SH-SY5Y (cell line): ENCODE measurements at regions not wholly inside any gene's neighbourhood (a gene's known extent, or its start where the extent isn't known, plus 50 kb on each side); places are given as distances from the start of the nearest gene placed in this dataset.

Source experiments
- GATA2 ChIP-seq: IDR thresholded peaks from 2 replicates; pipeline ENCODE4 v1.6.1; 2011; ENCODE audit warnings: mild to moderate bottlenecking, low read depth, low read length
- GATA3 ChIP-seq: IDR thresholded peaks from 2 replicates; pipeline ENCODE4 v1.6.1; 2011; ENCODE audit warnings: low read depth, mild to moderate bottlenecking, low read length, moderate library complexity

DNA sequence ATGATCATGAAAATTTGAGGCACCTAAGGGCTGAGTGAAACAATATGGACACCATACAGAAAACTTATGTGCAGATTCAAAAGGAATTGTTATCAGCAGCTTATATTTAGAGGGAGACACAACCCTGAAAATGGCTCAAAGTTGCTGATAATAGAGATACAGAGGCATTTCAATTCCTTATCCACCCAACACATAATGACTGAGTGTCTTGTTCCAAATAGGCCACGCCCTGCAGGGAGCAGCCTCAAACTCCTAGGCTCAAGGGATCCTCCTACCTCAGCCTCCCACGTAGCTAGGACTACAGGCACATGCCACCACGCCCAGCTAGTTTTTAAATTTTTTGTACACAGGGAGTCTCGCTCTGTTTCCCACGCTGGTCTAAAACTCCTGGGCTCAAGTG, 79.0 kb downstream of the LBH start:
- TF ChIP-seq GATA2 (no peak), GATA3 (no peak)

DNA sequence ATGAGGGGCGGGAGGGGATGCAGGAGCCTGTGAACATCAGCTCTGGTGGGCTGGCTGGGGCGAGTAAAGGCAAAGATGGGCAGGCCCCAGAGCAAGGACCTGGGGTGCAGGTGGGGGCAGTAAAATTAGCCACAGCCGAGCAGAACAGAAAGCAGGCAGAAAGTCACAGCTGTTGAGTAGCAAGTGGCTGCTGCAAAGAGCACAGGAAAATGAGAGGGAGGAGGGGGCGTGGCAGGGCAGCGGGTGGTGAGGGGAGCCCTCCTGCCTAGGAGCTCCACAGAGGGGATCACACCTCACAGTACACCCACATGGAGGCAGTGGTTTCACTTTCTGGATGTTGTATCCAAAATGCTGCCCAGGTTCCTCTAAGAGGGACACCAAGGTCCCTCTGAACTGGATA, 79.6 kb downstream of the LBH start:
- no peak for TF ChIP-seq GATA3
- no peak for TF ChIP-seq GATA2

DNA sequence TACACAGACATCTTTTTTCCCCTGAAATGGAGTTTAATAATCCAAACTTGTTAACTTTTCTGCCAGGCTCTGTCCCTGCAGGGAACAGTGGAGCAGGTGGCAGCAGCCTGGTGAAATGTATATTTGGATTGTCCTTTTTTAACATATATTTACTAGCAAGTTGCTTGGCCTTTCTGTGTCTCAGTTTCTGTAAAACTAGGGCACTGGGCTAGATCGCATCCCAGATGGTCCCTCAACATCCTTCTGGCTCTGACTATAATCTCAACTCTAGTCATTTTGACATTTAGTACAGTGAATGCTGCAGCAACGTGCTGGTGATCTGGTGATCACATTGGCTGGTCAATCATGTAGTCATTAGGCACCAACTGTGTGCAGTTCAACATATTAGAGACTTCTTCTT, 80.4 kb downstream of the LBH start:
- TF ChIP-seq GATA2, result no peak
- TF ChIP-seq GATA3, result no peak

DNA sequence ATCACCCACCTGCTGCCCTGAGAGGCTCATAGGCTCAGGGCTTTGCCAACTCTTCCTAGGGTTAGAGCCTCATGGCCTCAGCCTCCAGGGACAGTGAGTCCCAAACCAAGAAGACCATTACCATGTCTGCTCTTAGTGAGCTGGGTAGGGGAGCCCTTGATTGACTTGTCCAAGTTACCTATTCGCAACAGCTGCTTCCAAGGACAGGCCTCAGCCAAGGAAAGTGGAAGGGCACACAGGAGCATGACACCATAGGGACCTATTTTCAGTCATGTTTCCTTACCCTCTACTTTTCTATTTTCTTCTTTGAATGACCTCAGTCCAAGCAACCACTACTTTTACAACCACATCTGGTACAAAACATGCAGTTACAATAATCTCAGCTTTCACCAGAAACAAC, 81.6 kb downstream of the LBH start:
- TF ChIP-seq GATA2 (no peak), GATA3 (no peak)

DNA sequence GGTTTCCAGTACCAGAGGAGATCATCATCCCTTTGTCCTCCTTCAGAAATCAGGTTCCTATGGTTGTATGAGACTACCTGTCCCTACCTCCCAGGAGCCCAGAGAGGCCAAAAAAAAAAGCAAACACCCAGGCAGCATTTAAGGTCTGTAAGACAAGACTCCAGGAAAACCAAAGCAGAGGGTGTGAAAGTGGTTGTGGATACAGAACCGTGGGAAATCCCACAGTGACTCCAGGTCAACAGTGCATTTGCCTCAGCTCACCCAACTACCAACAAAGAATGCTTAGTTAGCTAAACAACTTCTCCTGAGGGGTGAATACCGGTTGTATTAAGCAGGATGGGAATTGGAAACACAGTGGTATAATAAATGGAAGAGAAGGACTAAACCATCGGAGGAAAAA, 83.6 kb downstream of the LBH start:
- TF ChIP-seq GATA2 (no peak), GATA3 (no peak)

DNA sequence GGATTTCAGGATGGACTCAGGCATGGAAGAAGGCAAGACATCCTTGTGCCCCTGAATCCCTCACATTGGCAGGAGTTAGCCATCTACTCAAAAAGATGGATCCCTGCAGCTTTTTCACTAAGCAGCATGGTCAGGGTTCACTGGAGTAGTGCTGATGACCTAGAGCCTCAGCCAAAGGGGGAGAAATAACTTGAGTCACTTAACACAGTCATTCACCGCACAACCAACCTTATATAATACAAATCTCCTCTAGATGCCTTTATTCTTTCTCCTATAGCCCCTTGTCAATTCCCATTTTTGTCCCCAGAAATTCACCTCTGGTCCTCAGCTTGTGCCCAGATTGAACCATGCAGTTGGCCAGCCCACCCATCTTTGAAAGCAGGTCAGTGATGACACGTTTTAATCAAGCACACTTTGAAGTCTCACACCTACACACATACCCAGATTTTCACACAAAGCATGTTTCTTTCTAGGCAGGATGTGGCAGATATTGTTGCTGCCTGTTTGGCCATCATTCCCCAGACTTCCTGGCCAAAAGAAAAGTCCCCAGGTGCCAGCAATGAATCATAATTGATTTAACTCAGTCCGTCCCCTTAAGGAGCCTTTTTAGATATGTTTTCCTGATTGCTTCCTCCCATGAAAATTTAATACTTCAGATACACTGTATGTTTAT, 84.2 kb downstream of the LBH start:
- TF ChIP-seq GATA3 (no peak), GATA2 (no peak)

DNA sequence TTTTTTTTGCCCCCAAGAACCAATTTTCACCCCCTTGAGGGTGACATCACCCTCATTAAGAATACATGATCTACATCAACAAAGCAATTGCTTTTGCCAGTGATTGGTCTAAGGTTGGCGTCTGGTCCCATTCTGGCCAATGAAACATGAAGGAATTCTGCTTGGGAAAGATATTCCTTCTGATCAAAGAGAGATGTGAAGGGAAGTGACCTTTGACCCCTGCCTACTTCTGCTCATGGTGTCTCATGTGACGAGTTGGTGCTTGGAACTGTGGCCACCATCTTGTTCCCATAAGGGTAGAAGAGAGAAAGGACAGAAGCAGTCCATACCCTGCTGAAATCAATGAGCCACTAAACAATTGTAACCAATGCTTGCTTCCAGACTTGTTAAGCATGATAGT, 85.1 kb downstream of the LBH start:
- TF ChIP-seq GATA3 (no peak), GATA2 (no peak)

DNA sequence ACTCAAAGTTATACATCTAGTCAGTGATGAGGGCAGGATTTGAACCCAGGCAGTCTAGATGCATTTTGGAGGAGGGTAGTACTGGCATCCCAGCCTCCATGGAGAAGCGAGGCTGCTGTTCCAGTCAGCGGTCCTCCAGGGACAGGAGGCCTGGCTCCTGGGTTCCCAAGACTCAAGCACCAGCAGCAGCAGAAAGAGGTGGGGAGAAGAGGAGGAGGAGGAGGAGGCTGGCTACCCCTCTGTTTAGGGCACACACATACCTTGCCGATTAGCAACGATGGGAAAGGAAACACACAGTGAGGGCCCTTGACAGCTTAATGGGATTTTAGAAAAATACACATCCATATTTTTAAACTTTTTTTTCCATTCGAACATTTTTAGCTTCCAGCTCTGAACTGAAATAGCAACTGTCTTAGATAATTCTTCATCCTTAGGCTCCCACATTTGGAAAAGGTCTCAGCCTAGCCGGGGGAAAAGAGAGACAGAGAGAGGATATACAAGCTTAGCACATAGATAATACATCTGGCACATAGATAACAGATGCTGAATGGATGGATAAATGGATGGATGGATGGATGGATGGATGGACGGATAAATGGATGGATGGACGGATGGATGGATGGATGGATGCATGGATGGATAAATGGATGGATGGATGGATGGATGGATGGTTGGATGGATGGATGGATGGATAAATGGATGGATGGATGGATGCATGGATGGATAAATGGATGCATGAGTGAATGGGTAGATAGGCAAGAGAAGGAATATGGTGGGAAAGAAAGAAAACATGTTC, 87.9 kb downstream of the LBH start:
- TF ChIP-seq GATA2 (no peak), GATA3 (no peak)

DNA sequence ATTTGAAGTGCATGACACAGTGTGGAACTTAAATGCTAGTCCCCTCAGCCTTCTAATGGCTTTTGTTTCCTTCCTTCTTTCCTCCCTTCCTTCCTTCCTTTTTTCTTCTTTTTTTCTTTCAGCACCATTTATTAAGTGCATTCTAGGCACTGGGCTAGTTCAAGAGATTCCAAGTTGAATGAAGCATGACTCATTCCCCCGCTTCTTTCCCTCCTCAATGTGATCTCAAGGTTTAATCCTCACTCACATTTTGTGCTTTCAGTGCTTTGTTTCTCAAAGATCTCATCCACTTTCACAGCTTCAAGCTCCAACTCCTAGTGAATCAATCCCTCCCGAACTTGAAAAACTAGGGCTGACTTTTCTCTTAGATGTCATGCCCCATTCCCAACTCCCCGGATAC, 90.1 kb downstream of the LBH start:
- no peak for TF ChIP-seq GATA2
- no peak for TF ChIP-seq GATA3

DNA sequence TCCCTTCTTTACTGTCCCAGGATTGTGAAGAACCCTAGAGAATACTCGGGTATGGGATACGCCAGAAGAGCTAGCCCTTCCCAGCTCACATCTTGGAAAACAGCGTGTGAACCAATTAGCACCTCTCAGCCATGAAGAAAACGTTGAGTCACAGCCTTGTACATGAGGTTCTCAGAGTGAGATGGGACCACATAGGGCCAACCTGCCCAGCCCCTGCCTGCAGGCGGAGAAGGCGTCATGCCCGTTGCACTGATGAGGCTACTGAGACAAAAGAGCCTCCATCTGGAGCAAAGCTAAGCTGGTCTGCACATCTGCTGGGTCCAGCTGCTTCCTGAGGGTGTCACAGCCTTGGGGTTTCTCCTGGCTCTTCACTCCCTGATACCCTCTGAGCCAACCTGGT, 92.2 kb downstream of the LBH start:
- TF ChIP-seq GATA3 (no peak), GATA2 (no peak)

DNA sequence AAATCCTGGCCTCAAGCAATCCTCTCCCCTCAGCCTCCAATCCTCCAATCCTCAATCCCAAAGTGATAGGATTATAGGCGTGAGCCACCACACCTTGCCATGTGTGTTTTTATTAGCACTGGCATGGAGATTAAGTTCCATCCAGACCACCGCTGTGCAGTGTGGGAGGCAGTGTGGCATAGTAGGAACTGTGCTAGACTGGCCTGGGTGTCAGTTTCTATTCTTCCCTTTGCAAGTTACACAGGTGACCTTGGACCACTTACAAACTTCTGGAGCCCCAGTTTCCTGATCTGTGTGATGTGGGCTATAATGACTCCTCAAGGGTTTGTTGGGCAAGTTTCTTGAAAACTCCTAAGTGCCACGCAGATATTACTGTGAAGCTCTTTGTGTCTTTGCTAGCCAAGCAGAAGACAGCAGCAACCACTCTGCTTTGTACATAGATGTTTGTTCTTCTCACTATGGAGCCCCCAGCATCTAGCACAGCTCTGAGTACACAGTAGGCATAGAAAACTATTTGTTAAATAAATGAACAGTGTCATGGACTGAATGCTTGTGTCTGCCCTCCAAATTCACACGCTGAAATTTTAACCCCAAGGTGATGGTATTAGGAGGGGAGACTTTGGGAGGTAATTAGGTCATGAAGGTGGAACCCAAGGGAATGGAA, 93.0 kb downstream of the LBH start:
- TF ChIP-seq GATA3 (no peak), GATA2 (no peak)

DNA sequence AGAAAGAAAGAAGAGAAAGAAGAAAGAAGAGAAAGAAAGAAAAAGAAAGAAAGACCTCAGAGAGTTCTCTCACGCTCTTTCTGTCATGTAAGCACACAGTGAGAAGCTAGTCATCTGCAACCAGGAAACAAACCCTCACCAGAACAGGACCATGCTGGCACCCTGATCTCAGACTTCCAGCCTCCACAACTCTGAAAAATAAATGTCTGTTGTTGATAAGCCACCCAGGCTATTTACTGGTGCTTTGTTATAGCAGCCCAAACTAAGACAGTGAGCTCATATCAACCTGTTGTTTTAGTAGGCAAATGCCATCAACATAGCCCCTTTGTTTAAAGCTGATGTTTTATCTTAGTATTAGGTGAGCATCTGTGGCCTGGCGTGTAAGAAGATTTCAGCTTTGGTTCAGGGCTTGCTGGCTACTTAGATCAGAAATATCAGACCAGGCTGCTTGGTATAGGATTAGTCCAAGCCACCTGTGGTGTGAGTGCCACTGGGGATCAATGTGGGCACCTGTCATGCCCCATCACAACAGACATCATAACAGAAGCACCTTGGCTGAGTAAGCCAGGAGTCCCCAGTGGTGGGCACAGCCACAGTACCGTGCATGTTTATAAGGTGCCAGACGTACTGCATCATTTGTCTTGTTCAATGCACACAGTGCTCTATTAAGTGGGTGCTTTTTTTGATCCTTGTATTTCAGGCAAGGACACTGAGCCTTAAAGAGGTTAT, 94.4 kb downstream of the LBH start:
- TF ChIP-seq GATA3, result no peak
- TF ChIP-seq GATA2, result no peak

DNA sequence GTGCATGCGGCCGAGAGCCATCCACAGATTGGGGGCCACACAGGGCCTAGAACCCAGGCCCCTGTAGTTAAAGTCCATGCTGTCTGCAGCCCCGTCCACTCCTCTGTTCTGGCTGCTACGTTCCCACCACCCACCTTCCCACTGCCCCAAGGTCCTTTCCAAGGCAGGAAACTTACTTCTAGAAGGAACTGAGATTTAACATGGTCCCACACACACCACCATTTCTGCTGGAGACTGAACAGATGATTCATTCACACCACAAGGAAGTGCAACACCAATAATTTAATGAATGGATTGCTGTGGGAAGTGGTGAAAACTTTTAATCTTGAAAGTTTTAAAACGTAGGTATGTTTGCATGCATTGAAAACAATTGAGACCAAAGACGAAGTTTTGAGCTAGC, 95.2 kb downstream of the LBH start:
- TF ChIP-seq GATA3 (no peak), GATA2 (no peak)

DNA sequence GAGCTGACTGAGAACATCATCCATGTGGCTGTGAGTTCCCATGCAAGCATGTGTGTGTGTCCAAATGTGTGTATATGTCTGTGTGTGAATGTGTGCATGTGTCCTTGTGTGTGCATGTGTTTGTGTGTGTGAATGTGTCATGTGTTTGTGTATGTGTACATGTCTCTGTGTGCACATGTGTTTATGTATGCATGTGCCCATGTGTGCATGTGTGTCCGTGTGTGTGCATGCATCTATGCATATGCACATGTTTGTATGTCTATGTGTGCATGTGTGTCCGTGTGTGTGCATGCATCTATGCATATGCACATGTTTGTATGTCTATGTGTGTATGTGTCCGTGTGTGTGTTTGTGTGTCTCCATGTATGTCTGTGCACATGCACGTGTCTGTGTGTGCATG, 99.7 kb downstream of the LBH start:
- TF ChIP-seq GATA2 (no peak), GATA3 (no peak)
